Nephron (organoid): ENCODE measurements at regions not wholly inside any gene's neighbourhood (a gene's known extent, or its start where the extent isn't known, plus 50 kb on each side); places are given as distances from the start of the nearest gene placed in this dataset.

ENCODE experiments used
- H3K27ac Mint-ChIP-seq, 3 experiments: 2 replicates each; pipeline ENCODE4 v1.8.0; 2020; ENCODE audit warnings: mixed read lengths in 3 of 3, mild to moderate bottlenecking in 2 of 3, moderate library complexity in 1 of 3
- H3K27me3 Mint-ChIP-seq: 2 replicates; pipeline ENCODE4 v1.8.0; 2021; ENCODE audit warnings: low read depth, mild to moderate bottlenecking, moderate library complexity, mixed read lengths
- H3K36me3 Mint-ChIP-seq: 2 replicates; pipeline ENCODE4 v1.8.0; 2020; ENCODE audit warnings: low read depth, mixed read lengths
- H3K4me1 Mint-ChIP-seq: 2 replicates; pipeline ENCODE4 v1.8.0; 2020; ENCODE audit warnings: mixed read lengths
- H3K4me3 Mint-ChIP-seq, 3 experiments: 2 replicates each; pipeline ENCODE4 v1.8.0; 2020; ENCODE audit warnings: mild to moderate bottlenecking in 3 of 3, mixed read lengths in 3 of 3, moderate library complexity in 2 of 3
- H3K9me3 Mint-ChIP-seq: 2 replicates; pipeline ENCODE4 v1.8.0; 2020; ENCODE audit warnings: mixed read lengths
- TF ChIP-seq, protein P1 (sequence below), 3 experiments: fragments of 200-600 bp; sonication (generic); IDR thresholded peaks; one replicate each; pipeline ENCODE4 v1.5.0; 2021; ENCODE audit warnings: antibody characterized with exemption in 3 of 3; ENCODE audit not compliant: unreplicated experiment in 3 of 3

DNA sequence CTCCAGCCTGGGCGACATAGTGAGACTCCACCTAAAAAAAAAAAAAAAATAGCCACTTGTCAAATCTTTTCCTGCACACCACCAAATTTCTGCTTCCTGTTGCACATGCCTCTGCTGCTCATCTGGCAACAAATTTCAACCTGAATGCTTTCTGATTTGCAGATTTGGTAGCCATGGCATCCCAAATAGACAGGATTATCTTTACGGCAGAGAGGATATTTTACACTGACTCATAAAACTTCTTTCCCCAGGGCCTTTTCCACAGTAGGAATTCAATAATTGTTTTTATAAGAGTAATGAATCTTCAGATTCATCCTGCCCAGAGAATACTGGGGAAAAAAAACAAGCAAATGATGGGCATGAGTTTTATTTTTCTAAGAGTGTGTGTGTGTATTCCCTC lies 264.6 kb downstream of the FRK start:
- no peaks in the 10 kb centered on the region for H3K9me3 Mint-ChIP-seq

DNA sequence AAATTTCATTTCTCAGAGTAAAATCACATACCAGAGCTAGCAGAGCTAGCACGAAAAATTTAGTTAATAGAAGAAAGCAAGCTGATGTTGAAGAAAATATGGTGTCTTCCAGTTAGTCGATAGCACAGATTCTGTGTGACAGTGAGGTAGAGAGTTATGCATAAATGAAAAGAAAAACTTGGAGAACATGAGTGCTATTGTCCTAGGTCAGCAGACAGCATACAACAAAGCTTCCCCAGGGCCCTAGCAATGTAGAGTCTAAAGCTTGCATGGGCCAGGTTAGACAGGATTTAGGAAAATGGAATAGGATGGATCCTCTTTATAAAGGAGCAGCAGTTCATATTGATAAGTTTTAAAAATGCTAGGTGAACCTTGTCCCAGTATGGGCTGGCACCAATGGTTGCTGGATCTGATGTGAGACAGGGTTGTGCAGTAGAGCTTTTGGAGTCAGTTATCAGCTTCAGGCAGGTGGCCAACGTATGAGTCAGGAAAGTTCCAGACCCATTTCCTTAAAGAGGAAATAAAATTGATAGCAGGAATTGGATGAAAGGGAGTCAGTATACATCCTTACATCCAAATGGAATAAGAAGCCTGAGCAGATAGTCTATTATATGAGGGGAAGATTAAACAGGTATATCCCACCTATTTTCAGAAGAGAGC lies 277.2 kb downstream of the FRK start:
- Mint-ChIP-seq H3K9me3 (no peaks in the 10 kb centered on the region), H3K4me1 (no peaks in the 10 kb centered on the region), H3K4me3 (no peak overlapping the region), H3K27ac (no peak overlapping the region), H3K27me3 (no peaks in the 10 kb centered on the region), H3K36me3 (no peaks in the 10 kb centered on the region)
- TF ChIP-seq, protein P1, sequence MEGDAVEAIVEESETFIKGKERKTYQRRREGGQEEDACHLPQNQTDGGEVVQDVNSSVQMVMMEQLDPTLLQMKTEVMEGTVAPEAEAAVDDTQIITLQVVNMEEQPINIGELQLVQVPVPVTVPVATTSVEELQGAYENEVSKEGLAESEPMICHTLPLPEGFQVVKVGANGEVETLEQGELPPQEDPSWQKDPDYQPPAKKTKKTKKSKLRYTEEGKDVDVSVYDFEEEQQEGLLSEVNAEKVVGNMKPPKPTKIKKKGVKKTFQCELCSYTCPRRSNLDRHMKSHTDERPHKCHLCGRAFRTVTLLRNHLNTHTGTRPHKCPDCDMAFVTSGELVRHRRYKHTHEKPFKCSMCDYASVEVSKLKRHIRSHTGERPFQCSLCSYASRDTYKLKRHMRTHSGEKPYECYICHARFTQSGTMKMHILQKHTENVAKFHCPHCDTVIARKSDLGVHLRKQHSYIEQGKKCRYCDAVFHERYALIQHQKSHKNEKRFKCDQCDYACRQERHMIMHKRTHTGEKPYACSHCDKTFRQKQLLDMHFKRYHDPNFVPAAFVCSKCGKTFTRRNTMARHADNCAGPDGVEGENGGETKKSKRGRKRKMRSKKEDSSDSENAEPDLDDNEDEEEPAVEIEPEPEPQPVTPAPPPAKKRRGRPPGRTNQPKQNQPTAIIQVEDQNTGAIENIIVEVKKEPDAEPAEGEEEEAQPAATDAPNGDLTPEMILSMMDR (IDR thresholded peaks at IDR 0.05; ENCODE audit: unreplicated experiment in 3 of 3): no peak

More for the DNA sequence above, 264.6 kb downstream of the FRK start:
- no peak overlapping the region for H3K27ac Mint-ChIP-seq
- no peaks in the 10 kb centered on the region for H3K27me3 Mint-ChIP-seq
- no peaks in the 10 kb centered on the region for H3K4me1 Mint-ChIP-seq
- H3K36me3 Mint-ChIP-seq: no peaks in the 10 kb centered on the region
- TF ChIP-seq, protein P1 (IDR thresholded peaks at IDR 0.05; ENCODE audit: unreplicated experiment in 3 of 3): no peak
- H3K4me3 Mint-ChIP-seq: no peak overlapping the region

DNA sequence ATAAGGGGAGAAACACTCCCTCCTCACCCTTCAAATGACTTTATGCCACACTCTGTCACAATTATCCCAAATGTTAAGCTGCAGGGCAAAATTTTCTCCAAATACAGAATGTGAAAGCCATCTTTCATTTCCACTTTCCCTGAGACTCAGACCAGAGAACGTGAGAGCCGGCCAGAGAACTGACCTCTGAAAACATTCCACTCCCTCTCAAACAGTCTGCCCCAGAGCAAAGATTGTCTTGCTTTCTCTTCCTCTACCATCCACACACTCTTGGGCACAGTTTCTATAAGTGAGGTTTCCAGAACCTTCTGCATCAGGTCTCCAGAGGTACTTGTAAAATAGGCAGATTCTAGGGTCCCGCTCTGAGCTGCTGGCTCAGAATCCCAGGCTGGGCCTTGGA lies 278.1 kb downstream of the FRK start:
- H3K9me3 Mint-ChIP-seq: no peaks in the 10 kb centered on the region
- H3K4me1 Mint-ChIP-seq: no peaks in the 10 kb centered on the region
- no peak overlapping the region for H3K4me3 Mint-ChIP-seq
- H3K27ac Mint-ChIP-seq: no peak overlapping the region
- H3K36me3 Mint-ChIP-seq: no peaks in the 10 kb centered on the region
- TF ChIP-seq, protein P1 (IDR thresholded peaks at IDR 0.05; ENCODE audit: unreplicated experiment in 3 of 3): no peak
- no peaks in the 10 kb centered on the region for H3K27me3 Mint-ChIP-seq

DNA sequence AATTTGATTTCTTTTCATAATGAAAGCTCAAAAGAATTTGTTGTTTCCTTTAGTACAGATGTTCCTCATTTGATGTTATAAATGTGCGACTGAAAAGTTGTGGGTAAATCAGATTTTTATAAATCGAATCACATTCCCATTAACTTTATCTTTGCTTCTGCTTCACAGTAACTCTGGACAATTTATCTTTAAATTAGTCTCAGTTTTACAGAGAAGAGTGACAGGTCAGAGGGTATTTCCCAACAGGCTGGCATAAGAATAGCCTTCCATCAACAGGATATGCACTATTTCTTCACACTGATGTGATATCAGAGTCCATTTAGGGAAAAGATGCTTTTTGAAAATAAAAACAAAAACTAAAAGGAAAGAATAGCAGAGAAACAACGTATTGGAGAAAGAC lies 286.9 kb downstream of the FRK start:
- Mint-ChIP-seq H3K9me3 (no peaks in the 10 kb centered on the region), H3K36me3 (no peaks in the 10 kb centered on the region), H3K27me3 (no peaks in the 10 kb centered on the region), H3K4me1 (no peaks in the 10 kb centered on the region), H3K27ac (no peak overlapping the region), H3K4me3 (no peak overlapping the region)
- TF ChIP-seq, protein P1 (IDR thresholded peaks at IDR 0.05; ENCODE audit: unreplicated experiment in 3 of 3): no peak

DNA sequence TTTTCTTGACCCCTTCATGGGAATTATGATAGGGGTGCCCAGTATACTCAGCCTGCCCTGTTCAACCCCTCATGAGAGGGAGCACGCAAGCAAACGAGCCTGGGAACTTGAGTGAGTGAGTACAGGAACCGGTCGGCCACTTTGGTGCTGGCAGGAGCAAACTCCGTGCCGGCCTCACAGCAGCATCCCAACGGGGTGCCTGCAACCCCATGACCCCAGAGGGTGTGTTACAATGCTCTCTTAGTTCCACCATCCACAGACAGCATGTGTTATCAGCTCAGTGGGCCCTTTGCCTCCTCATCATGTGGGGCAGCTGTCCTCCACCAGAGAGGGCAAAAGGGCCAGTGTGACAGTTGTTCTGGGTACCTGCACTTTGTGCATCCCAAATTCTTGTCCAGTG lies 289.8 kb downstream of the FRK start:
- no peak overlapping the region for H3K4me3 Mint-ChIP-seq
- H3K4me1 Mint-ChIP-seq: no peaks in the 10 kb centered on the region
- TF ChIP-seq, protein P1 (IDR thresholded peaks at IDR 0.05; ENCODE audit: unreplicated experiment in 3 of 3): no peak
- no peak overlapping the region for H3K27ac Mint-ChIP-seq
- H3K9me3 Mint-ChIP-seq: no peaks in the 10 kb centered on the region
- H3K36me3 Mint-ChIP-seq: no peaks in the 10 kb centered on the region
- H3K27me3 Mint-ChIP-seq: no peaks in the 10 kb centered on the region

DNA sequence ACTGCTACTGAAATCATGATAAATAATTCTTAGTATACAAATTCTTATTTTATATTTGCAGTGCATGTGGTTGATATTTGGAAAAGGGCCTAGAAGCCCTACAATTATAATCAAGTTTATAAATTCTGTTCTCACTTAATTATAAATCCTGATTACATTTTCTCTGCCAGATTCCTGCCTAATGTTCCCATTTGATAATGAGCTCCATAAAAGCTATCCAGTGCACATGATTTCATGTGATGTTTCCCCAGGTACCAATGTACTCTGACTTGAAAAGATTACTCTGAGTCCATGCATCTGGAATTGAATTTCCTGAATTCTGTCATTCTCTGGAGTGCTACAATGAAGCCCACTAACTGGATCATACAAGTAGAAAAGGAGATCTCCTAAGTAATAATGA lies 292.2 kb downstream of the FRK start:
- no peak overlapping the region for H3K27ac Mint-ChIP-seq
- TF ChIP-seq, protein P1 (IDR thresholded peaks at IDR 0.05; ENCODE audit: unreplicated experiment in 3 of 3): no peak
- H3K36me3 Mint-ChIP-seq: no peaks in the 10 kb centered on the region
- no peaks in the 10 kb centered on the region for H3K9me3 Mint-ChIP-seq
- no peaks in the 10 kb centered on the region for H3K4me1 Mint-ChIP-seq
- no peak overlapping the region for H3K4me3 Mint-ChIP-seq
- H3K27me3 Mint-ChIP-seq: no peaks in the 10 kb centered on the region
